HepG2 (cell line): ENCODE measurements at regions not wholly inside any gene's neighbourhood (a gene's known extent, or its start where the extent isn't known, plus 50 kb on each side); places are given as distances from the start of the nearest gene placed in this dataset.

Experiments used
- ADNP ChIP-seq: sonication (generic); formaldehyde crosslinking; IDR thresholded peaks from 2 replicates; pipeline ENCODE4 v1.4.0; 2020; ENCODE audit warnings: missing genetic modification reagents
- MAFF ChIP-seq: IDR thresholded peaks from 2 replicates; pipeline ENCODE4 v1.6.1; 2011; ENCODE audit warnings: low read depth, low read length, improper control_type of control experiment
- MAFK ChIP-seq, 2 experiments: IDR thresholded peaks in 1 of 2; conservative IDR thresholded peaks in 1 of 2; 2 replicates each; pipeline ENCODE4 v1.6.1; 2011; ENCODE audit warnings: improper control_type of control experiment in 2 of 2, low read length in 2 of 2
- TBX2 ChIP-seq: sonication (generic); formaldehyde crosslinking; IDR thresholded peaks from 2 replicates; pipeline ENCODE4 v1.5.0; 2020; ENCODE audit warnings: missing genetic modification reagents, mild to moderate bottlenecking, borderline replicate concordance
- ZNF496 ChIP-seq: sonication (generic); formaldehyde crosslinking; IDR thresholded peaks from 2 replicates; pipeline ENCODE4 v1.8.1; 2023; ENCODE audit warnings: mild to moderate bottlenecking, moderate library complexity, missing genetic modification reagents; ENCODE audit not compliant: insufficient replicate concordance
- ZNF556 ChIP-seq: sonication (generic); formaldehyde crosslinking; IDR thresholded peaks from 2 replicates; pipeline ENCODE4 v1.4.0; 2020; ENCODE audit warnings: mild to moderate bottlenecking, missing genetic modification reagents, borderline replicate concordance
- TF ChIP-seq, protein P1 (sequence below), 2 experiments: fragments of 450-650 bp in 1 of 2; sonication (generic) in 1 of 2; formaldehyde crosslinking in 1 of 2; IDR thresholded peaks; 2 replicates each; pipeline versions ENCODE4 v1.6.1 to v1.8.0; 2016 to 2022; ENCODE audit warnings: antibody characterized with exemption in 1 of 2, mild to moderate bottlenecking in 1 of 2, missing genetic modification reagents in 1 of 2
- TF ChIP-seq, protein P2 (sequence below): sonication (generic); formaldehyde crosslinking; IDR thresholded peaks from 2 replicates; pipeline ENCODE4 v1.5.1; 2020; ENCODE audit warnings: mild to moderate bottlenecking, moderate library complexity, missing genetic modification reagents

DNA sequence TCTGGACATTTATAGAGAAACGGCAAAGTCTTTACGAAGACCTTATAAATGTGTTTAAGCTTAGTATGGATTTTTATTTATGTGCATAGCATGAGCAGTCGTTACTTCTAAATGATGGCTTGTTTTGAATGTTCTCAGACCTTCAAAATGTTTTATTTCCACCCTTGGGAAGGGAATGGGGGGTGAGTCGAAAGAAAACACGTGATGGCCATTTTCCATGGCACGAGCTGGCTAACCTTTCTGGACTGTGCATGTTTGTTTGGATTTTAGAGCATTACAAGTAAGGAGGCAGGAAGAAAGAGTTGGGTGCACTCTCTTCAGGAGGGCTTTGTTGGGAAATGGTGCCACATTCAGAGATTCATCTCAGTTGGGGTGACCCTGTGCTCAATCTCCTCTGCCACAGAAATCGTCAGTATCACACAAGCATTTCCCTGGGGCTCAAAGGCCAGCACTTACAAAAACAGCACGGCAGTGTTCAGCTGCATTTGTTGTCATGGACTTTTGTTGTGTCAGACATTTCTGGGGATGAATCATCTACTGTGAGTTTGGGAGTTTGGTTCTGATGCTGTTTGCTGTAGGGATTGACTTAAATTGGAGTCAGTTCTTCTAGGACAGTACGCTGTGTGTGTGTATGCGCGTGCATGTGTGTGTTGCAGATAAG is 52.3 kb upstream of the ADAMTS9 start (continued):
- TF ChIP-seq, protein P1, sequence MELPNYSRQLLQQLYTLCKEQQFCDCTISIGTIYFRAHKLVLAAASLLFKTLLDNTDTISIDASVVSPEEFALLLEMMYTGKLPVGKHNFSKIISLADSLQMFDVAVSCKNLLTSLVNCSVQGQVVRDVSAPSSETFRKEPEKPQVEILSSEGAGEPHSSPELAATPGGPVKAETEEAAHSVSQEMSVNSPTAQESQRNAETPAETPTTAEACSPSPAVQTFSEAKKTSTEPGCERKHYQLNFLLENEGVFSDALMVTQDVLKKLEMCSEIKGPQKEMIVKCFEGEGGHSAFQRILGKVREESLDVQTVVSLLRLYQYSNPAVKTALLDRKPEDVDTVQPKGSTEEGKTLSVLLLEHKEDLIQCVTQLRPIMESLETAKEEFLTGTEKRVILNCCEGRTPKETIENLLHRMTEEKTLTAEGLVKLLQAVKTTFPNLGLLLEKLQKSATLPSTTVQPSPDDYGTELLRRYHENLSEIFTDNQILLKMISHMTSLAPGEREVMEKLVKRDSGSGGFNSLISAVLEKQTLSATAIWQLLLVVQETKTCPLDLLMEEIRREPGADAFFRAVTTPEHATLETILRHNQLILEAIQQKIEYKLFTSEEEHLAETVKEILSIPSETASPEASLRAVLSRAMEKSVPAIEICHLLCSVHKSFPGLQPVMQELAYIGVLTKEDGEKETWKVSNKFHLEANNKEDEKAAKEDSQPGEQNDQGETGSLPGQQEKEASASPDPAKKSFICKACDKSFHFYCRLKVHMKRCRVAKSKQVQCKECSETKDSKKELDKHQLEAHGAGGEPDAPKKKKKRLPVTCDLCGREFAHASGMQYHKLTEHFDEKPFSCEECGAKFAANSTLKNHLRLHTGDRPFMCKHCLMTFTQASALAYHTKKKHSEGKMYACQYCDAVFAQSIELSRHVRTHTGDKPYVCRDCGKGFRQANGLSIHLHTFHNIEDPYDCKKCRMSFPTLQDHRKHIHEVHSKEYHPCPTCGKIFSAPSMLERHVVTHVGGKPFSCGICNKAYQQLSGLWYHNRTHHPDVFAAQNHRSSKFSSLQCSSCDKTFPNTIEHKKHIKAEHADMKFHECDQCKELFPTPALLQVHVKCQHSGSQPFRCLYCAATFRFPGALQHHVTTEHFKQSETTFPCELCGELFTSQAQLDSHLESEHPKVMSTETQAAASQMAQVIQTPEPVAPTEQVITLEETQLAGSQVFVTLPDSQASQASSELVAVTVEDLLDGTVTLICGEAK (IDR thresholded peaks at IDR 0.05): no peak
- TF ChIP-seq, protein P1 (CRISPR knock-in tag; IDR thresholded peaks at IDR 0.05): no peak
- no peak for TF ChIP-seq ZNF496 (CRISPR knock-in tag)
- TF ChIP-seq MAFF: 0 out of 2 replicates have a peak, but pooled peaks have one; percentile 24
- 0 out of 4 replicates have a peak, but pooled peaks of 1 of the 2 experiments have one; percentile 9 for TF ChIP-seq MAFK (conservative IDR thresholded peaks at IDR 0.05 in 1 of 2, IDR thresholded peaks at IDR 0.05 in 1 of 2; ENCODE audit: low read length in 2 of 2)
- TF ChIP-seq ADNP (CRISPR knock-in tag): no peak
- no peak for TF ChIP-seq ZNF556
- TF ChIP-seq, protein P2, sequence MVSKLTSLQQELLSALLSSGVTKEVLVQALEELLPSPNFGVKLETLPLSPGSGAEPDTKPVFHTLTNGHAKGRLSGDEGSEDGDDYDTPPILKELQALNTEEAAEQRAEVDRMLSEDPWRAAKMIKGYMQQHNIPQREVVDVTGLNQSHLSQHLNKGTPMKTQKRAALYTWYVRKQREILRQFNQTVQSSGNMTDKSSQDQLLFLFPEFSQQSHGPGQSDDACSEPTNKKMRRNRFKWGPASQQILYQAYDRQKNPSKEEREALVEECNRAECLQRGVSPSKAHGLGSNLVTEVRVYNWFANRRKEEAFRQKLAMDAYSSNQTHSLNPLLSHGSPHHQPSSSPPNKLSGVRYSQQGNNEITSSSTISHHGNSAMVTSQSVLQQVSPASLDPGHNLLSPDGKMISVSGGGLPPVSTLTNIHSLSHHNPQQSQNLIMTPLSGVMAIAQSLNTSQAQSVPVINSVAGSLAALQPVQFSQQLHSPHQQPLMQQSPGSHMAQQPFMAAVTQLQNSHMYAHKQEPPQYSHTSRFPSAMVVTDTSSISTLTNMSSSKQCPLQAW (CRISPR knock-in tag): no peak
- no peak for TF ChIP-seq TBX2 (CRISPR knock-in tag)
